Skin epidermis (tissue), 12 donors: ENCODE measurements at regions not wholly inside any gene's neighbourhood (a gene's known extent, or its start where the extent isn't known, plus 50 kb on each side); places are given as distances from the start of the nearest gene placed in this dataset.

Experiments
- H3K27ac ChIP-seq, 21 experiments: fragments of 200-600 bp; sonication (generic) in 11 of 21; one replicate each; pipeline ENCODE4 v1.5.0; 2020; ENCODE audit warnings: mild to moderate bottlenecking in 3 of 21, inconsistent platforms in 2 of 21, moderate library complexity in 2 of 21
- H3K4me3 ChIP-seq, 7 experiments: fragments of 200-600 bp; sonication (generic) in 2 of 7; one replicate each; pipeline ENCODE4 v1.5.0; 2020; ENCODE audit warnings: inconsistent platforms in 2 of 7, mild to moderate bottlenecking in 2 of 7, moderate library complexity in 1 of 7

- Histone ChIP-seq H3K4me3 (no peak overlapping the region), H3K27ac (no peak overlapping the region)
These were observed 253.4 kb upstream of the GPRIN3 start for GRCh38 chr4:89561048-89561447.

GRCh38 chr4:89558147-89558546 lies 250.5 kb upstream of the GPRIN3 start:
- no peak overlapping the region for H3K27ac ChIP-seq
- H3K4me3 ChIP-seq = no peak overlapping the region

- Histone ChIP-seq H3K4me3 (no peak overlapping the region), H3K27ac (no peak overlapping the region)
These were observed 249.2 kb upstream of the GPRIN3 start for GRCh38 chr4:89556601-89557305.

- H3K27ac ChIP-seq = no peak overlapping the region
- no peak overlapping the region for H3K4me3 ChIP-seq
These were observed 243.6 kb upstream of the GPRIN3 start for GRCh38 chr4:89551191-89551590.

DNA sequence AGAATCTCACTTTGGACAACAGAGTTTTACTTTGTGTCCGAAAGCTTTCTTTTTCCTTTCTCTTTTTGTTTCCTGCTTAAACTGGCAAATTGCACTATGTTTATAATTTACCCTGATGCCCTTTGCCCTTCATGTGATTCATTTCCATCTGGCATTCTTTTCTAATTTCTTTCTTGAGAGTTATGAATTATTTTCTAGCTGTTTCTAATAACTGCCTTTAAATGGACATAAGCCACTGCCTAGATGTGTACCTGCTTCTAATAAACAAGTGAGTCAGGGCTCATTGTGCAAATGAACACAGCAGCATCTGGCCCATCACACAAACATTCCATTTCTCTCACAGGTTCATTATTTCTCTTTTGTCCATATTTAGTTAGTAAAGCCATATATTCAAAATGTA lies 242.3 kb upstream of the GPRIN3 start:
- H3K27ac ChIP-seq = peak overlapping the region in 2 of 21 experiments; percentile 29 to 59

DNA sequence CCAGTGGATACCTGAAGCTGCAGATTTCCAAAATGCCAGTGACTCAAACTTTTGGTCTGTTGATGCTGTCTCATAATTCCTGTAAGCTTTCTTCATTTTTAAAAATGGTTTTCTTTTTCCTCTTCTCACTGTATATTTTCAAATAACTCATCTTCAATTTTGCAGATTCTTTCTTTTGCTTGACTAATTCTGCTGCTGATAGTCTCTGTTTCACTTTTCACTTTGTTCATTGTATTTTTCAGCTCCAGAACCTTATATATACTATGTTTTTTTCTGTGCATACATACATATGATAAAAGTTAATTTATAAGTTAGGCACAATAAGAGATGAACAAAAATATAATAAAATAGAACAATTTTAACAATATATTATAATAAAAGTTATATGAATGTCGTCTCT lies 237.7 kb upstream of the GPRIN3 start:
- no peak overlapping the region for H3K27ac ChIP-seq
- no peak overlapping the region for H3K4me3 ChIP-seq

More for the DNA sequence above, 242.3 kb upstream of the GPRIN3 start:
- no peak overlapping the region for H3K4me3 ChIP-seq

DNA sequence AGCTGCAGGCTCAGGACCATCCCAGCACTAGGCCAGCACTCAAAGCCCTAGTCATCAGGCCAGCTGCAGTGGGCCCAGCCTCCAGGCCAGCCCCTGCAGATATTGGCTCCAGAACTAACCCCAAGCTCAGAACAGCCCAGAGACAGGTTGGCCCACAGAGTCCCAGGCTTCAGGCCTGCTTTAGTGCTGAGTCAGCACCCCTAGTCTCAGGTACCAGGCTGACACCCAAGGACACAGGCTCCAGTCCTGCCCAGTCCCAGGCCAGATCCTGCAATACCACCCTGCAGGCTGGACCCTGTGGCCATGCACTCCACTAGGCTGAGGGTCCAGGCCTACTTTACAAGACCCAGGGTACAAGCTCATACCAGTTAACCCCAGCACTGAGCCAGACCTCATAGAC lies 234.4 kb upstream of the GPRIN3 start:
- Histone ChIP-seq H3K27ac (no peak overlapping the region), H3K4me3 (no peak overlapping the region)

DNA sequence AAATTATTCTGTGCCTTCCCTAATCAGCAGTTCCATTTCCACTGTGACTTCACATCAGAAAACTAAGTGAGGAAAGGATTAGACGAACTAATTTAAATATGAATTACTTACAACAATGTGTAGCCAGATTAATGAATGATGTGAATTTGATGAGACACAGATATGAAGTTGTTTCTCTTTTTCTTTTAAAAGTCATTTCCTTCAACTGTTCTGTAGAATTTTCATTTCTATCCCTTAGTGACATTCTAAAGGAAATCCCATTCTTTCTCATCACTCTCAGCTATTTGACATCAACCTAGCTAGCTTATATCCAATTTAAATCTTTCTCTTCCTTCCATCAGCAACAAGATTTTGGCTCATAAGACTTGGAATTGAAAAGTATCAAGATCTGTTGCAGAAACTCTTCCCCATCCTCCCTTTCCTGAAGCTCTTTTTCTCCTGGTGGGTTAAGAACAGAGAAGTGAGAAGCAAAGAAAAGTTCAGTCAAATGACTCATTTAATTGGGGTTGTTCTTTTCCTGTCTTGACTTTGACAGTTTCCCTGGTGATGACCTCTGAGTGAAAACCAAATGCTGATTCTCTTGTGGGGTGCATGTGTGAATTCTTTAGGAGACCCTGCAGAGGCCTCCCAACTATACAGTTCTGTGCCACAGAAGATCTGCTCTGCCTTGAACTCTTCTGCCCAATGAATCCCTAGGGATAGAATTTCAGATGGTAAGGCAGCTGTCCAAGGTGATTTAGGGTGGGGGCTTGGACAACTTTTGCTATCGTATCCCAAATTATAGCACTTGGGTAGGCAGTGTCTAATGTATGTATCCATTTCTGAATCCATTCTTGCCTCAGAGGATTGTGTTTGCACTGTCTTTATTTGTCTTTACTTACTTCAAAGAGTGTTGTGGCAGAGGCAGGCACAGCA lies 232.5 kb upstream of the GPRIN3 start:
- peak overlapping the region in 2 of 21 experiments; percentile 31 to 66 for H3K27ac ChIP-seq

GRCh38 chr4:89539374-89539773 lies 231.8 kb upstream of the GPRIN3 start:
- Histone ChIP-seq H3K4me3 (no peak overlapping the region), H3K27ac (peak overlapping the region in 2 of 21 experiments; percentile 23 to 66)

More for the DNA sequence above, 232.5 kb upstream of the GPRIN3 start:
- H3K4me3 ChIP-seq = no peak overlapping the region

DNA sequence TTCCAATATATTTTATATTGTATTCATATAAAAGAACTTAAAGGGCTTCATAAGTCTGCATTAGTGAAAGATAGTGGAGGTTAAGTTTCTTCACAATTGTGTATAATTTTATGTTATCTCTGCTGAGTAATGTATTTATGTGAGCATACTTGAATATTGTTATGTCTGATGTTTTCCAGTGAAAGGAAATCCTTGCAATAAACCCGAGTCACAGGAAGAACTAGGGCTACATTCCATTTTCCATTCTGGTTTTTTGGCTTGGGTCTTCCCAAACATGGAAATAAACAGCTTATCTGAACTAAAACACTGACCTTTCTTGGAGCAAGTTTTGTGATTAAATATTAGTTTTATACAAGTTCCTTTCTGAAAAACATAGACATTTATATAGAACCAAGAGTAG lies 231.3 kb upstream of the GPRIN3 start:
- Histone ChIP-seq H3K4me3 (no peak overlapping the region), H3K27ac (peak overlapping the region in 2 of 21 experiments; percentile 23 to 74)

DNA sequence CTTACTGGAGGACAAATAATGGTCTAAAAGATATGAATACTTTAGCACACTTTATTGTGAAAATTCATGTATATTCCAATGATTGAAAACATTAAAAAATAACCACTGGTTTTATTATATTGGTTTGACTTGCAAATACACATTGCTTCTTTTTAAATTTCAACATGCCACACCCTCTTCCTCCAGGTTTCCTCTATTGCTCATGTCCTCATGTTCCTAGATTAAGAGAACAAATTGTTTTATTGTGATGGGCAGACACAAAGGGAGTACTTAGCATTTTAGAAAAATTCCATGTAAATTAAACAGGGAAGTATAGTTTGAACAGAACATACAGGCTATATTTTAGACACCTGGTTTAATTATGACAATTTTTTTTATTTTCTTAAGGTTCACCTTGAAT lies 230.6 kb upstream of the GPRIN3 start:
- Histone ChIP-seq H3K27ac (peak overlapping the region in 1 of 21 experiments; percentile 74), H3K4me3 (no peak overlapping the region)

DNA sequence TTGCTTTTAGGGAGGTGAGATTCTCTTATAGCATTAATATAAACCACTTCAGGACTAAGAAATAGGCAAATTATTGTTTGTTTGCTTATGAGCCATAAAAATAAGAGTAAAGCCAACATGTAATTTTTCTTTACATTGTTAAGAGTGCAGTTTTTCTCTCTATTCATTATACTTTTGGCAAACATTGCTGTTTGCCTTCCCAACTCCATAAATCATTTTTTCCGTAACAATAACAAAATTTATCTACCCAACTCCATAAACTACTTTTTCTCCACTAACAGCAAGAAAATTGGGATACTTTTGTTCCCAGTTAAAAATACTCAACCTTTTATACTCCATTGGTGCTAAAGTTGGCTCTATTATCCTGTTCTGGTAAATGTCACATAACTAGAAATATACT lies 229.7 kb upstream of the GPRIN3 start:
- no peak overlapping the region for H3K4me3 ChIP-seq
- peak overlapping the region in 1 of 21 experiments; percentile 3 for H3K27ac ChIP-seq

DNA sequence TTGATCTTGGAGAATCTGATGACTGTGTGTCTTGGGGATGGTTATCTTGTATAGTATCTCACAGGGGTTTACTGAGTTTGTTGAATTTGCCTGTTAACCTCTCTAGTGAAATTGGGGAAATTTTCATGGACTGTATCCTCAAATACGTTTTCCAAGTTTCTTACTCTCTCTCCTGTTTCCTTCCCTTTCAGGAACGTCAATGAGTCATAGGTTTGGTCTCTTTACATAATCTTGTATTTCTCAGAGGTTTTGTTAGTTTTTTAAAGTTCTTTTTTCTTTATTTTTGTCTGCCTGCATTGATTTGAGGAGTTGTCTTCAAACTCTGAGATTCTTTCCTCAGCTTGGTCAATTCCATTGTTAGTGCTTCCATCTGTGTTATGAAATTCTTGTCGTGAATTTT lies 227.7 kb upstream of the GPRIN3 start:
- H3K4me3 ChIP-seq = no peak overlapping the region

GRCh38 chr4:89534356-89534755 lies 226.8 kb upstream of the GPRIN3 start:
- no peak overlapping the region for H3K27ac ChIP-seq
- no peak overlapping the region for H3K4me3 ChIP-seq

More for the DNA sequence above, 227.7 kb upstream of the GPRIN3 start:
- no peak overlapping the region for H3K27ac ChIP-seq

DNA sequence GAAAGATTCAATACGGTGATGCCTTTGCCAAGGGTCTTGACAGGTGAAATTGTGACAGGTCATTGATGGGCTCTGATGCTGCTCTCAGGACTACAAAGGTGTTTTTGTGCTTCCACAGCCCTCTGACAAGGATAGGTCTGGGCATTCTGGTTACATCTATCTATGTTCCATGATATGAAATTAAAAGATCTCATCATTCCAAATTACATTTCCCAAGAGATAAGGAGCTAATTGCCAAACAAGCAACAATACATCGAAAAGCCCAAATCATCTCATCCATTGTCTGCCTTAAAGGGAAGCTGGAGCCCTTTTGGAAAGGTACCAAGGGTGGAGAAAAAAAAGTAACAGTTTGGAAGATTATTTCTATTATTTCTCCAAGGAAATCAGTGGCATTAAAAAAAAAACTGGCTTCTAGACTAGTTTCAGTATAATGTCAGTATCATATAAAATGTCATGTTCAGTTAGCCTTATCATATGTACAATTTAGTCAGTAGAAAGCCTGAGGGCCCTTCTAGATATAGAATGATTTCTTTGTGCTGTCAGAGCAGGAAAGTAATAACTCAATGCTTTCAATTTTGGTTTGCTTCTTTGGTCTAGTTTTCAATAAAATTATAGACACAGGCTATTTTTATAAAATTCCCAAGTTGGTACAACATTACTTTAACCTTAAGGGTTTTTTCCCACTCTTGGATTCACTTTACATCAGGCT lies 224.5 kb upstream of the GPRIN3 start:
- H3K27ac ChIP-seq = no peak overlapping the region

GRCh38 chr4:89528526-89529133 lies 221.0 kb upstream of the GPRIN3 start:
- no peak overlapping the region for H3K4me3 ChIP-seq
- no peak overlapping the region for H3K27ac ChIP-seq

More for the DNA sequence above, 224.5 kb upstream of the GPRIN3 start:
- no peak overlapping the region for H3K4me3 ChIP-seq

- Histone ChIP-seq H3K4me3 (no peak overlapping the region), H3K27ac (no peak overlapping the region)
These were observed 214.2 kb upstream of the GPRIN3 start for GRCh38 chr4:89521826-89522225.

DNA sequence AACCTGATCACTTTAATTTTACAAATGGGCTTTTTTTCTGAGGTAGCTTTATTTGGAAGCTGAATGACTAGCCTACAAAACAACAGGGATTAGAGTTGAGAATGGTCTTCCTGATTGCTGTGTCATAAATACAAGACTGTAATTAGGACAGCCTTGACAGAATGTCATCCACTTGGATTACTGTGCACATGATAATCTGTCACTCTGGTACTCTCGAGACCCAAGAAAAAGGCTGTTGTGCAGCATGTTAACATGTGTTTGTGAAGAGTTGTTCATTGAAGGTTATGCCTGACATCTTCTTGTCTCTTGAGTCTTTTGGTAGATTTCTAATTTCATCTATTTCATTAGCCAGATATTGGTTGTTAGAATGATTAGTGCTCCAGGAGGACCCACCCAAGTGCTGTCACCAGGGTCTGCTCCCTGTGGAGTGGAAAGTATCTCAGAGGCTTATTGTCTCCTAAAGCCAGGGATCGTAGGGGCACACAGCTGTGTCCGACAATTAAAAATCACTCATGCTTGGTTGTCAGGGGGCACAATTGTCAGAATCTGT lies 212.2 kb upstream of the GPRIN3 start:
- Histone ChIP-seq H3K27ac (no peak overlapping the region), H3K4me3 (no peak overlapping the region)

DNA sequence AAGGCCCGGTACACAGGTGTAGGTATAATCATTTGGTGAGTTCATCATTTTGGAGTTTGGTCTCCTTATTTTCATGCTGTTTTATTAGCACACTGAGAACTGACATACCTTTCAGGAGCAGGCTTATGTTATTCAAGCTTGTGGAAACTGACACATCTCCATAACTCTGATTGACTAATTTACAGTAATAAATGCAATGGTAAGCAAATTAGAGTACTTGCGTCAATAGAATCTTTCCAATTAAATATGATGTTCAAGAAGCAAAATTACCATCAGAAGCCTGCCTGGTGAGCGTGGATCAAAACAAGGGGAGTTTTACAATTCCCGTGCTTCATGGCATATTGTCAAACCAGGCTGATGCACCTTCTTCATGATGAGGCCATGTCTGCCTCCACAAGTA lies 210.7 kb upstream of the GPRIN3 start:
- Histone ChIP-seq H3K4me3 (no peak overlapping the region), H3K27ac (no peak overlapping the region)

DNA sequence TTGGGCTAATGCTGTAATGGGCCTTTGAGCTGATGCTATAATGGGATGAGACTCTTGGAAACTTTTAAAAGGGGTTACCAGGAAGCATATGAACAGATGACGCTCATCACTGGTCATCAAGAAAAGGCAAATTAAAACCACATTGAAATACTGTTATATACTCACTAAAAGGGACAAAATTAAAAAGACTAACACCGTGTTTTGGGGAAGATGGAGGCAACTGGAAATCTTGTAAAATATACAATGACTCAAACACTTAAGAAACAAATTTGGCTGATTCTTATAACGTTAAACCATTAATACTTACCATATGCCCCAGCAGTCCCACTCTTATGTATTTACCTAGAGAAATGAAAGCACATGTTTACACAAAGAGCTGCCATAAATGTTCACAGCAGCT lies 207.2 kb upstream of the GPRIN3 start:
- Histone ChIP-seq H3K27ac (no peak overlapping the region), H3K4me3 (no peak overlapping the region)
